HG03469 (cell line): ENCODE measurements at regions not wholly inside any gene's neighbourhood (a gene's known extent, or its start where the extent isn't known, plus 50 kb on each side); places are given as distances from the start of the nearest gene placed in this dataset.

Source experiments
- ATAC-seq: cut with Tn5 transposase; IDR thresholded peaks from one replicate; pipeline ENCODE4 v1.9.1; 2021; ENCODE audit warnings: mild to moderate bottlenecking, moderate library complexity, moderate number of reproducible peaks; ENCODE audit not compliant: unreplicated experiment

DNA sequence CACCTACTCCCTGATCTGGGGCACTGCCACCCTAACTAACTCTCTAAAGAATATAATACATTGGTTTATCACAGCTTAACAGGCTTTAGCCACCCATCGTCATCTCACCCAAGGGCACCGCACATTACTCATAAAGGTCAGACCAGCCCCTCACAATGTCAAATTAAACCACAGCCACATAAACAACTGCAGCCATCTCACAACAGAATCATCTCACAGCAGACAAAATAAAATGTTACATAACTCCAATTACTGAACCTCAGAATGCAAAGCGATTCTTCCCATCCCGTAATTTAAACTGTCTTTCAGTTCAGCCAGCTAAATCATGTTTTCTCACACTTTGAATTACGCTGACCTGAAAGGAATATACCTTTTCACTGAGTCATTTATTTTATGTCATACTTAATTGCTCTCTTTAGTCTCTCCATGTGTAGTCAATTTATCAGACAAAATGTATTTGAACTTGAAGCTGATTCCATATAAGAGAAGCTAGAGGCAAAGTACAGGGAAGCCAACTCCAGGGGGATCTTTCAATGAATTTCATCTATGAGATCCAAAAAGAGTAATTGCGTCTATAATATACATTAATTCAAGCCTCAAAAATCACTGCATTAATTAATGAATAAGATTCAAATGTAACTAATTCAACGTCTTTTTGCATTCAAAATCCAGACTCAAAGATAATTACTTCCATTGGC is 96.9 kb upstream of the NEBL start:
- no peak for ATAC-seq

DNA sequence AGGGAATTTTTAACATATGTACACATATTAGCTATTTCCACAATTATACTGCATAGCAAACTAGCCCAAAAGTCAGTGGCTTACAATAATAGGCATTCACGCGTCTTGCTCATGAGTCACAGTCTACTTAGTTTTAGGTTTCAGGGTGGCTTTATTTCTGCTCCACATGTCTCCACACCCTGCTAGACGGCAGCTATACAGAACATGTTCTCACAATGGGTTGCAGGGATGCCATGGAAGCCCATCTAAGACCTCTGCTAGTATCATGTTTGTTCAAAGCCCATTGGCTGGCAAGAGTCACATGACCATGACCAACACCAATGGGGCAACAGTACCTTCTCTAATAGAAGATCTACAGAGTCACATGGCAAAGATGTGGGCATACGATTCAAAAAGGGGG is 96.3 kb upstream of the NEBL start:
- ATAC-seq, result no peak

DNA sequence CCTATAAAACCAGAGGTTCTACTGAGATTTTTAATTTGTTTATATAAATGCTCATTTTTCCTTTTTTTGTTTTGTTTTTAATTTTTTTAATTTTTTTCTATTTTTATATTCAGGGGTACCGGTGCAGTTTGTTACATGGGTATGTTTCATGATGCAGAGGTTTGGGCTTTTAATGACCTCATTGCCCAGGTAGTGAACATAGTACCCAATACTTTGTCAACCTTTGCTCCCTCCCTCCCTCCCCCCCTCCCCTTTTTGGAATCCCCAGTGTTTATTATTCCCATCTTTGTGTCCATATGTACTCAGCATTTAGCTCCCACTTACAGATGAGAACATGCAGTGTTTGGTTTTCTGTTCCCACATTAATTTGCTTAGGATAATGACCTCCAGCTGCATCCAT is 94.4 kb upstream of the NEBL start:
- no peak for ATAC-seq

DNA sequence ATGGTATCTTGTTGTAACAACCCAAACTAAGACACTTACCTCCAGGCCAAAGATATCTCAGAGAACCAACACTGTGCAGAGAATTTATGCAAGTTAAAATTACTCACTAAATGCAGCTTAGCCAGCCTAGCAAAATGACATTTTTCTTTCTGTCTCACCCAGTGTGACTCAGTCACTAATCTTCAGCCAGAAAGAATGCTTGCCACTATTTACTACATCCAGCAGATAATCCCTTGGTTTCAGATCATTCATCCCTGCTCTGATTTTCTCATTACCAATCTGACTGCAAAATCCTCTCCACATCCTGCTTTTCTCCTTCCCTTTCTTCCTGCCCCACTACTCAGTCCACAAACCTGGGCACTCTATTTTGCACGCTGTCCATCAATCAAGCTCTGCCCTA is 93.5 kb upstream of the NEBL start:
- ATAC-seq, result no peak

DNA sequence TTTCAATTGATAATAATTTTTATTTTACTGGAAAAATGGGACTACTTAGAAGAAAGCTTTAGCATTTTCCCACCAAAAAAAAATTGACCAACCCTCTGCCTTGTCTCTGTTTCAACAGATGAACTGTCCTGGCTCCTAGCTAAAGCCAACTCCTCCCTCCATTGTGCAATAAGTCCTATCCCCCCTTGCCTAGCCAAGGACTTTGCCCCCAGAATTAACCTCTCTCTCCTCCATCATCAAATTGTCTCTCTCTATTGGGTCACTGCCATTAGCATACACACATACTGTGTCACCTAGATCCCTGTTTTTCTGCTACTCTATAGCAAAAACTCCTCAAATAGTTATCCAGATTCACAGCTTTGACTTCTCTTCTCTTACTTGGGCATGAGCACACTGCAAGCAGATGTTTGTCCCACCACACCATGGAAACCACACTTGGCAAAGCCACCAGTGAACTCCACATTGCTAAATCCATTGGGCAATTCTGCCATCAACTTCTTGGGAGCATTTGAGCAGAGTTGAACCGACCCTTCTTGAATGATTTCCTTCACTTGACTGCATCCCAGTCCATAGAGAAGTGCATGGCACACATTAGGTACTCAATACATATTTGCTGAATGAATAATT is 91.4 kb upstream of the NEBL start:
- no peak for ATAC-seq

DNA sequence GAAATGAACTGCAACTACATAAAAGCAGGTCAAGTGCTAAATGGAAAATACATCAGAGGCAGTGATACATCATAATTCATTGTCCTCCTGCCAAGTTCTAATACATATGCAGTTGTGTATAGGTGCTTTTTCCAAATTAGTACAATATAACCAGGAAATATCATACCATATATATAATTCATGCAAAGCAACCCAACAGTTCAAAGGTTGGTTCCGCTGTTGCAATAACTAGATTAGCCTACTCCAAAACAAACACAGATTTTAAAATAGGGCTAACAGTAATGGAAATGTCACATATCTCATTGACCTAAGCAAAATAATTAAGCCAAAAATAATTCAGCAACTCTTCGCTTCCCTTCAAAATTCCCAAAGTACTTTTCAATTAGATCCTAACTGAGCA is 88.9 kb upstream of the NEBL start:
- no peak for ATAC-seq

DNA sequence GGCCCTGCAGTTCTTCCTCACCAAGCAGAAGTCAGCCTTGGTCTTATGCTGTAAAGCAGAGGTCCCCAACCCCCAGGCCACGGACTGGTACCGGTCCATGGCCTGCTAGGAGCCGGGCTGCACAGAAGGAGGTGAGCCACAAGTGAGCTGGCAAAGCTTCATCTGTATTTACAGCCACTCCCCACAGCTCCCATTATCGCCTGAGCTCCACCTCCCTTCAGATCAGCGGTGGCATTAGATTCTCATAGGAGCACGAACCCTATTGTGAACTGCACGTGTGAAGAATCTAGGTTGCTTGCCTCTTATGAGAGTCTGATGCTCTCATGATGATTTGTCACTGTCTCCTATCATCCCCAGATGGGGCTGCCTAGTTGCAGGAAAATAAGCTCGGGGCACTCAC is 87.6 kb upstream of the NEBL start:
- ATAC-seq, result no peak

DNA sequence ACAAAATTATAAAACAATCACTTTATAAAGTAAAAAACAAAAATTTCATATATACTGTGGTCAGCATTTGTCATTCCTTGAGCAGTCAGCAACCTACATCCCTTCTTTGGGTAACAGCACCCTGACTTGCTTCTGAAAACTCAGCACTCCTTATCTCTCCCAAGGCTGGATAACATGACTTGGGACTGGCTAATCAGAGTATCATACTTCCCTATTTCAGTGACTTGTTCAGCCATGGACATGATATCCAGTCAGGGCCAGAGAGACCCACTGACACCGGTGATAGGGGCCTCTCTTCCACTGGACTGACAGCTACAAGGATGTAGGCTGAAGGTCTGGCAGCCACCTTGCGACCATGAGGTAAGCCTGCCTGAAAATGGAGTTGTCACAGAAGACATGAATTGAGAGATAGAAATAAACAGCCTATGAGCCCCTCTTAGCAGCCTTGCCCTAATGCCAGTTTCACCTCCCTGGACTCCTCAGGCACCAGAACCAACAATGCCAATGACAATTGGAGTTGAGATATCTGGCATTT is 84.4 kb upstream of the NEBL start:
- no peak for ATAC-seq

DNA sequence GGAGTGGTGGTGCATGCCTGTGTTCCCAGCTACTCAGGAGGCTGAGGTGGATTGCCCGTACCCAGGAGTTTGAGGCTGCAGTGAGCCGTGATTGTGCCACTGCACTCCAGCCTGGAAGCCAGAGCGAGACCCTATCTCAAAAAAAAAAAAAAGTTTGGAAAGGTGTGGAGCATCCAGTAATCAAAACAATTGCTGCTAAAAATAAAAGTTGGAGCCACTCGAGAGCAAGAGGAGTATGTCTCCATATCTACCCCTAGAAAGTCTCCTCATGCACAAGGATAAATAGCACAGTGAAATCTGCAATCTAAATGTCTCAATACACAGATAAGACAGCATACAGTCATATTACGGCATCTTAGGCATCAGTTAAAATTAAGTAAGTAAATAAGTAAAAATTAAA is 81.5 kb upstream of the NEBL start:
- no peak for ATAC-seq

DNA sequence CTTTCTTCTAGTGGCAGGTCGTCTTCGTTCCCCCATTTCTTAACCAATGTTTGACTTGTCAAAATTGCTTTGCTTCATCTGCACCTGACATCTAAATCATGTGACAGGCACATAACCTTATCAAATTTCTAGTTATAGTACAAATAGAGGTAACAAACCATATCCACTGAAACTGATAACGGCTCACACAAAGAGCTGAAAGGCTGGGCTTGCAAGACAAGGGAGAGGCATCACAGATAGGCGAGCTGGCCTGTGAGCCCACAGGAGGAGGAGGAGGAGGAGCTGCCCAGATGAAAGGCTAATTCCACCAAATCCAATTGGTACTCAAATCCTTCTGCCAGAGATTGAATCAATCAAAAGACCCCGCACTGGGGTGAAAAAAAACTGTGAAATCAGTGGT is 80.2 kb upstream of the NEBL start:
- no peak for ATAC-seq

DNA sequence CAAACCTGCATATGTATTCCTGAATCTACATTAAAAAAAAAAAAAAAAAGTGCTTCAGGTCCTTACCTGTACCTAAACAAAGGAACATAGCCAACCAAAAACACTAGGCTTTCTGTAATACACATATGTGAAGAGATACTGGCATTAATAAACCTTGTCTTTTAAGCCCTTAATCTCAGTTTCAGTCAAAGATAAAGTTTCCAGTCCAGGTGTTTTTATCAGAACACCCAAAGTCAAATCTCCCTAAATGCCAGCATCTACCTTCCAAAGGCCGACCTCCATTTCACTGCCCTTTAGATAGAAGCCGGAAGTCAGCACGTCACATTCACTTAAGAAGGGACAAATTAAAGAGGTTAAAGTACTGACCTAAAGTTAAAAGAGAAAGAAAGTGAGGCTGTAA is 79.8 kb upstream of the NEBL start:
- ATAC-seq, result no peak

DNA sequence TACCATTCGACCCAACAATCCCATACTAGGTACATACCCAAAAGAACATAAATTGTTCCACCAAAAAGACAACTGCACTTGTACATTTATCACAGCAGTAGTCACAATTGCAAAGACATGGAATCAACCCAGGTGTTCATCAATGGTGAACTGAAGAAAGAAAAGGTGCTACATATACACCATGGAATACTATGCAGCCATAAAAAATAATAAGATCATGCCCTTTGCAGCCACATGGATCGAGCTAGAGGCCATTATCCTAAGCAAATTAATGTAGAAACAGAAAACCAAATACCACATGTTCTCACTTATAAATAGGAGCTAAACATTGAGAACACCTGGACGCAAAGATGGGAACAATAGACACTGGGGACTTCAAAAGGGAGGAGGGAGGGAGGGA is 79.3 kb upstream of the NEBL start:
- ATAC-seq, result no peak

DNA sequence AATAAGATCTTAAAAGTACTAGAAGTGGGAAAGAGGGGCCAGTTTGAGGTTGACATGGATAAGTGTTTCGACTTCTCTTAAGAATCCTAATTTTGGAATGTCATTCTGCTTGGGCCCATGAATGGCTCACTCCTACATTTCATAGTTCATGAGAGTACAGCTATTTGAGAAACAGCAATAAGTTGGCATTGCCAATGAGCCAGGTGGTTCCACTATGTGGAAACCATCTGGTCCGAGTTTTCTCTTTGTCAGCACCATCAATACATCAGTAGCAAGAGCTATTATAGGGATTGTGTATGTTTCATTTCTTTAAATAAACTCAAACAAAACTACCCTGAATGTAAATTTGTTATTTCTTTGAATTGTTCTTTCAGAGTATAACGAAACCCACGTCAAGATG is 78.1 kb upstream of the NEBL start:
- no peak for ATAC-seq

DNA sequence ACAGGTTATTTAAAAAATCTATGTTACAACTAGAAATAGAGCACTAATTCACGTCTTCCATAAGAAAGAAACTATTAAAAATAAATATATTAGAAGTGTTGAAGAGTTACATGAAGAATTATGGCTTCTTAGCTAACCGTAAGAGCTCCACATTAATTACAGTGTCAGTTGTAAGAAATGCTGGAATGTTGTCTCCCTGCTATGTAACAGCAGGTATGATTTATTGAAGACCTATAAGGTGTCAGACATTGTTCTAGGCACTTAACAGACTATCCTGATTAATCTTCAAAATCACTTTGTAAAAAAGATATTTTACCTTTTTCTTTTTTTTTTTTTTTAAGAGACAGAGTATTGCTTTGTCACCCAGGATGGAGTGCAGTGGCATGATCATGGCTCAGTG is 75.8 kb upstream of the NEBL start:
- no peak for ATAC-seq

DNA sequence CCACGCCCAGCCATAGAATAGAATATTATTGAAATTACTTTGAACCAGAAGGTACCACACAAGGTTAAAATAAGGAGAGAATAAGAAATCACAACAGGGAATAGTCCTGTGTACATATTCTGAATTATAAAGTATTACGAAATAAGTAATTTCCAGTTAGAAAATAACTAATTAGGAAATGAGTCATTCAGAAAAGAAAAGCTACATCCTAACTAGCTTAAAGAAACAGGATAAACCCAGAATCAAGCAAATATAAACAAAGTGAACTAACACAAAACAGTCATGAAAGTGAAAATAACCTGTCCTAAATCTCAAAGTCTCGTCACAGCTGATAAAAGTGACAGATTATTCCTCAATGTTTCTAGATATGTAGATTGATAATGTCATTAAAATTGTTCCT is 74.8 kb upstream of the NEBL start:
- no peak for ATAC-seq

DNA sequence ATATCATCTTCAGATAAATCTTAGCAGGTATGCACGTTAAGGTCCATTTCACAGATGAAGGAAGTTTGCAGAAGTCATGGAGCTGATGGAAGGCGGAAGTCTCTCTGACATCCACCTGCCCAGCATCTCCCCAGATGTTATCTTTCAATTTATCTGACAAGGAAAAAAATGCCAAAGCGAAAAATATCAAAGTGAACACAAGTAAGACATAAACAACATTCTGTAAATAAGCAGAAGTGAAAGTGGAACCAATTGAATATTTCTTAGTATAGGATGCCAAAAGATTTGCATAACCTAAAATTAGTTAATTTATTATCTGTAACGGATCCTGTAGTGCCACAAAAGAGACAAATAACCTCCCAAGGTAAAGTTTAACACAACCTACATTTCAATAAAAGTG is 73.6 kb upstream of the NEBL start:
- peak; percentile 98 for ATAC-seq

DNA sequence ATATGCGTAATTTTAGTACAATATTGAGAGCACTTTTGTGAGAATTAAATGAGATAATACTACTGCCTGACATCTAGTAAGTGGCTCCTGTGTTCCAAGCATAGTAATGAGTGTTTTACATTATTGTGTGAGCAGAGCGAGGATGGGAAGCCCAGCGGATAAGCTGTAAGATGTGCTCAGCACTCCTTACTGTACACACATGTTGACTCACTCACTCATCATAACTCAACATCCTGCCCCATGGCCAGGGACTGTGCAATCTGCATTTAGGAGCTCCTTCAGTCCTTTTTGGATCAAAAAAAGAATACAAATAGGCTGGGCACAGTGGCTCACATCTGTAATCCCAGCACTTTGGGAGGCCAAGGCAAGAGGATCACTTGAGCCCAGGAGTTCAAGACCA is 72.9 kb upstream of the NEBL start:
- ATAC-seq, result no peak

DNA sequence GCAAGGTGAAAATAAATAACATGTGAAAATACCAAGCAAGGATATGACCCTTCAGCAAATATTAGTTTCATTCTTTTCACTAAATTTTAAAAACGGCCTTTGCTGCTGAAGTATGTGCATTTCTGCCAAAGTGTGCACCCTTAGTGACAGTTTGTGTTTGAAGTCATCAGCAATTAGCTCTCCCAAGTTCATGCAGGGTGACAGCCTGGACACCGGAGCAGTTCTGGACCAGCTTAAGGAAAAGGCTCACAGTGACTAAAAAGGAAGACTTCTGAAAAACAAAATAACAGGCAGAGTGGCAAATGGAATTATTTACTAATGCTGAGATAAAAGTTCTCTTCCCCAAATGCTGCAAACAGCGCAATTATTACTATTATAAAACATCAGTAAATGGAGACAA is 69.3 kb upstream of the NEBL start:
- no peak for ATAC-seq

DNA sequence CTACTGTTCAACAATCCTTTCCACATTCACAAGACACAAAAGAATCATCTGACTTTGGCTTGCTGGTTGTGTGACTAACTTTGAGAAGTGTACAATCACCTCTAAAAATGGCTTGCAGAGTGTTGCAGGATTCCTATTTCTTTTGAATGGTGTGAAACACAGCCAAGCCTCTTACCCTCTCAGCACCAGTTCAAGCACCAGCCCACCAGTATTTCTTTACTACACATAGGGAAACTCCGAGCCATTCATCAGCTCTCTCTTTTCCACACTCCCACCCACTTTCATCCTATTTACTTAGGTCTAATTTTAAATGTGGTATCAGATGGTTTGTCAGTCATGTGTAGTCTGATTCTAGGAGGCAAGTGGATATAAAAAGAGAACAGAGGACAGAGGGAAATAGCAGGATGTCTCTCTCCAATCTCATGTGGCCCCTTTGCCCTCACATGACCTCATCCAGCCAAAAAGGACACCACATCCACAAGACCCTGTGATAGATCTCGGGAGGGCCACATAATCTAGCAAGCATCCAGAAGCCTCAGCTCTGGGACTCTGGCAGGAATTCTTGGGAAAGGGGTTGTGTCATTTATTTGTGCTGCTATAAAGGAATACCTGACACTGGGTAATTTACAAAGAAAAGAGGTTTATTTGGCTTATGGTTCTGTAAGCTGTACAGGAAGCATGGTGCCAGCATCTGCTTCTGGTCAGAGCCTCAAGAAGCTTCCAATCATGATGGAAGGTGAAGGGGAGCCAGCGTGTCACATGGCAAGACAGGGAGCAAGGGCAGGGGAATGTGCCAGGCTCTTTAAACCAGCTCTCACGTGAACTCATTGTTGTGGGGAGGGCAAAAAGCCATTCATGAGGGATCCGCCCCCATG is 66.8 kb upstream of the NEBL start:
- no peak for ATAC-seq

DNA sequence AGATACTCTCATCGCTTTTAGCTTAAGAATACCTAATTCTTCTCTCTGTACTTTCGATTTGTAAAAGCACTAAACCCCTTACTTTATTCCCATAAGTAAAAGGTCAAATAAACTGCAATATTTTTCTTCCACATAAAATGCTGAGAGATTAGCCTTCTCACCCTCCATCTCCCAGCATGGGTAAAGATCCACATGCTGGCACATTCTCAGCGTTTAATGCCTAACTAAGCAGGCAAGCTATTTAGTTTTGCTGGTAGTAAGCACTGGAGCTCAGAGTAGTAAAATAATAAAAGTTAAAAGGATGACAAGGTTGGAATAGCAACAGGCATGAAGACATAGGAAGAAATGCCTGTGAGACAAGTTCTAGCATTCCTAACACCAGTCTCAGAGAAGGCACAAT is 65.9 kb upstream of the NEBL start:
- no peak for ATAC-seq

DNA sequence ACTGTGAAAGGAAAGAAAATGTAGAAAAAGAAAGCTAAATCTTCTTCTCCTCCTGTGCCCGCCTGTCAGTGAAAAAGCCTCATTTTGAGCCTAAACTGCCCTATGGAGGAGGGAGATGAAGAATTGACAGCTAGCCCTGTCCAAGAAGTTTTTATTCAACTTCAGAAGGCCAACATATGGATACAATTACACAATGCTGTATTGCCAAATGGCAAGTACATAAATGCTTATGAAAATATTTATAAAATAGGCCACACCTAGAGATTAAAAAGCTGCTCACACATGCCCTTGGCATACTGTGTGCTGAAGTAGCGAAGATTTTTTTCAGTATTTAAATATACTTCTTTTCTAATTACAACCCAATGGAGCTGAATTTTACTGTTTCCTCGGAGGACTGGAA is 65.1 kb upstream of the NEBL start:
- no peak for ATAC-seq

DNA sequence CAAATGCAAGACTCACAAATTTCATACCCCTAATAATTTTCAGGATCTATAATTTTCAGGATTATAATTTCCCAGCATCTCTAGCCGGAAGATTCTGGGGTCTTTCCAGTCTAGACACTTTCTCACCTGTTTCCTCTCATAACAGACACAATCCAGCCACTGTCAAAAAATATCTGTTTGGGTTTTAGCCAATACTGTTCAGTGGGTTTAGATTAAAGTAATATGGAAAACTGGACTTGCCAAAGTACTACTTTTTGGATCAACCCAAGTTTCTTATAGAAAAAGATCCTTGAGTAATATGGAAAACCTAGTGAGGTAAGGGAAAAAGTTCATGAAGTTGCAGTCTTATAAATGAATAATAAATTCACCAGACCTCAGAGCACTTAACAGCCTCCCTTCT is 62.1 kb upstream of the NEBL start:
- ATAC-seq, result no peak
